HL-60 (cell line): ENCODE measurements at regions not wholly inside any gene's neighbourhood (a gene's known extent, or its start where the extent isn't known, plus 50 kb on each side); places are given as distances from the start of the nearest gene placed in this dataset.

Experiments
- DNase-seq, 2 experiments: peaks; one replicate each; pipeline ENCODE4 v3.0.0-alpha.2; 2010 to 2020; ENCODE audit warnings: low read depth in 1 of 2, low spot score in 1 of 2
- H3K27ac ChIP-seq: fragments of 250-450 bp; sonication (Bioruptor Pico); replicated peaks from 2 replicates; pipeline ENCODE4 v1.5.1; 2020; ENCODE audit warnings: mild to moderate bottlenecking, moderate library complexity
- H3K27me3 ChIP-seq: fragments of 250-450 bp; sonication (Bioruptor Pico); 2 replicates; pipeline ENCODE4 v1.5.1; 2021; ENCODE audit warnings: mild to moderate bottlenecking, moderate library complexity; ENCODE audit not compliant: insufficient read depth, poor library complexity, severe bottlenecking
- H3K4me3 ChIP-seq: replicated peaks from 2 replicates; pipeline ENCODE4 v1.5.1; 2011; ENCODE audit warnings: mild to moderate bottlenecking, control low read depth, low read length; ENCODE audit not compliant: insufficient read depth
- GABPA ChIP-seq: IDR thresholded peaks from 2 replicates; pipeline ENCODE4 v1.6.1; 2012; ENCODE audit warnings: low read depth
- POLR2AphosphoS5 ChIP-seq: IDR thresholded peaks from 2 replicates; pipeline ENCODE4 v1.6.1; 2012; ENCODE audit warnings: low read depth
- SPI1 ChIP-seq: IDR thresholded peaks from 2 replicates; pipeline ENCODE4 v1.6.1; 2012; ENCODE audit warnings: low read depth, mild to moderate bottlenecking, borderline replicate concordance
- TF ChIP-seq, protein P1 (sequence below): IDR thresholded peaks from 2 replicates; pipeline ENCODE4 v1.6.1; 2012; ENCODE audit warnings: low read depth; ENCODE audit not compliant: insufficient replicate concordance
- TF ChIP-seq, protein P2 (sequence below): IDR thresholded peaks from one replicate; pipeline ENCODE4 v1.5.1; 2011; ENCODE audit warnings: low read length, control low read depth, inconsistent platforms; ENCODE audit not compliant: insufficient read depth

DNA sequence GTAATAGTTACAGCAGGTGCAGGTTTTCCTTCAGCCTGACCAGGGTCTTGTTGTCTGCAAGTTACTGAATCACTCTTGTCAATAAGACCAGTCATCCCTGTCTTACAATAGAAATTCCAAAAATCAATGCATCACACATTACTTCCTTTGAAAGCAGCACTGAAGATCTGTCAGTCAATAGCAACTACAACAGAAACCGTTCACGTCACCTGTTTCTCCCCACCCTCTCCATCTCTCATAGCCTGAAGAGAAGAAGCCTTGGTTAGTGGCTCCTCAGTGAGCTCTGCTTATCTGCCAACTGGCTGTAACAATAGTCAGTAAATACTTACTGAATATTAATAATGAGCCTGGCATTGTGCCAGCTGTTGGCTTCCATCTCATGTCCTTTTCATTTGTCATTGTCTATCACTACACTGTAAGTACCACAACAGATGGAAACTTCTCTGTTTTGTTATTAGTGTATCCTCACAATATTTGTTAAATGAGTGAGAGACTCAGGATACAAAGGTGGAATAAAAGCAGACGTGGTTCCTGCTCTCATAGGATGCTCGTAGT is 195.2 kb downstream of the S1PR1 start:
- H3K27me3 ChIP-seq, result no peaks in the 10 kb centered on the region
- H3K27ac ChIP-seq, result no peak overlapping the region
- DNase-seq, result no peak
- no peak for TF ChIP-seq GABPA
- TF ChIP-seq, protein P1, sequence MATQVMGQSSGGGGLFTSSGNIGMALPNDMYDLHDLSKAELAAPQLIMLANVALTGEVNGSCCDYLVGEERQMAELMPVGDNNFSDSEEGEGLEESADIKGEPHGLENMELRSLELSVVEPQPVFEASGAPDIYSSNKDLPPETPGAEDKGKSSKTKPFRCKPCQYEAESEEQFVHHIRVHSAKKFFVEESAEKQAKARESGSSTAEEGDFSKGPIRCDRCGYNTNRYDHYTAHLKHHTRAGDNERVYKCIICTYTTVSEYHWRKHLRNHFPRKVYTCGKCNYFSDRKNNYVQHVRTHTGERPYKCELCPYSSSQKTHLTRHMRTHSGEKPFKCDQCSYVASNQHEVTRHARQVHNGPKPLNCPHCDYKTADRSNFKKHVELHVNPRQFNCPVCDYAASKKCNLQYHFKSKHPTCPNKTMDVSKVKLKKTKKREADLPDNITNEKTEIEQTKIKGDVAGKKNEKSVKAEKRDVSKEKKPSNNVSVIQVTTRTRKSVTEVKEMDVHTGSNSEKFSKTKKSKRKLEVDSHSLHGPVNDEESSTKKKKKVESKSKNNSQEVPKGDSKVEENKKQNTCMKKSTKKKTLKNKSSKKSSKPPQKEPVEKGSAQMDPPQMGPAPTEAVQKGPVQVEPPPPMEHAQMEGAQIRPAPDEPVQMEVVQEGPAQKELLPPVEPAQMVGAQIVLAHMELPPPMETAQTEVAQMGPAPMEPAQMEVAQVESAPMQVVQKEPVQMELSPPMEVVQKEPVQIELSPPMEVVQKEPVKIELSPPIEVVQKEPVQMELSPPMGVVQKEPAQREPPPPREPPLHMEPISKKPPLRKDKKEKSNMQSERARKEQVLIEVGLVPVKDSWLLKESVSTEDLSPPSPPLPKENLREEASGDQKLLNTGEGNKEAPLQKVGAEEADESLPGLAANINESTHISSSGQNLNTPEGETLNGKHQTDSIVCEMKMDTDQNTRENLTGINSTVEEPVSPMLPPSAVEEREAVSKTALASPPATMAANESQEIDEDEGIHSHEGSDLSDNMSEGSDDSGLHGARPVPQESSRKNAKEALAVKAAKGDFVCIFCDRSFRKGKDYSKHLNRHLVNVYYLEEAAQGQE, result no peak
- TF ChIP-seq, protein P2, sequence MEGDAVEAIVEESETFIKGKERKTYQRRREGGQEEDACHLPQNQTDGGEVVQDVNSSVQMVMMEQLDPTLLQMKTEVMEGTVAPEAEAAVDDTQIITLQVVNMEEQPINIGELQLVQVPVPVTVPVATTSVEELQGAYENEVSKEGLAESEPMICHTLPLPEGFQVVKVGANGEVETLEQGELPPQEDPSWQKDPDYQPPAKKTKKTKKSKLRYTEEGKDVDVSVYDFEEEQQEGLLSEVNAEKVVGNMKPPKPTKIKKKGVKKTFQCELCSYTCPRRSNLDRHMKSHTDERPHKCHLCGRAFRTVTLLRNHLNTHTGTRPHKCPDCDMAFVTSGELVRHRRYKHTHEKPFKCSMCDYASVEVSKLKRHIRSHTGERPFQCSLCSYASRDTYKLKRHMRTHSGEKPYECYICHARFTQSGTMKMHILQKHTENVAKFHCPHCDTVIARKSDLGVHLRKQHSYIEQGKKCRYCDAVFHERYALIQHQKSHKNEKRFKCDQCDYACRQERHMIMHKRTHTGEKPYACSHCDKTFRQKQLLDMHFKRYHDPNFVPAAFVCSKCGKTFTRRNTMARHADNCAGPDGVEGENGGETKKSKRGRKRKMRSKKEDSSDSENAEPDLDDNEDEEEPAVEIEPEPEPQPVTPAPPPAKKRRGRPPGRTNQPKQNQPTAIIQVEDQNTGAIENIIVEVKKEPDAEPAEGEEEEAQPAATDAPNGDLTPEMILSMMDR, result no peak
- TF ChIP-seq SPI1, result no peak
- TF ChIP-seq POLR2AphosphoS5, result no peak
- H3K4me3 ChIP-seq, result no peak overlapping the region

DNA sequence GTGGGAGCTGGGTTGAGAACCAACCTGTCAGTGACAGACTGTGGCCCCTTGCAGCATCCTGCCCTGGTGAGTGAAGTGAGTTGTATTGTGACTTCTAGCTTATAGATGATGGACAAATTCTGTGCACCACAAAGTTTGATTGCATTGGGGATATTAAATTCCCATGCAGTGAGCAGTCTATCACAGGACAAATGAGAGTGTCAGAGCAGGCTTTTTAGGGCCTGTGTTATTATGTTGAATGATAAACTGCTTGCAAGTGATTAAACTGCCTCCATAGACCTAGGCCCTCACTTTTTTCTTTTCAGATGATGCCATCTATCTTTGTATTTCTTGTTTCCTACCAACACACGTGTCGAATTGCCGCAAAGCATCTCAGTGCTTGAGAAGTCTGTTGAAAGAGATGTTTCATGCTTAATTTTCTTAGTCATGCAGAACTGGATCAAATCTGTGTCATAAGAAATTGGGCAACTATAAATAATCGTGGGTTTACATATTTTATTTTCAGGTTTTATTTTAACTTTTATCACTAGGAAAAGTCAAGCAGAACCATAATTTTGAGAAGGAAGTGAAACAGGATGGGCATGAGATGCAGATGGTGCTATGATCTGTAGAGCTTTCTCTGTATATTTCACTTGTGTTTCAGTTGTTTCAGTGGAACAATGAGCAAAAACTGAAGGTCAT is 199.2 kb downstream of the S1PR1 start:
- TF ChIP-seq POLR2AphosphoS5, result no peak
- TF ChIP-seq, protein P1, result no peak
- no peak for TF ChIP-seq SPI1
- TF ChIP-seq GABPA, result no peak
- no peak for DNase-seq
- Histone ChIP-seq H3K27me3 (no peaks in the 10 kb centered on the region), H3K27ac (no peak overlapping the region), H3K4me3 (no peak overlapping the region)

DNA sequence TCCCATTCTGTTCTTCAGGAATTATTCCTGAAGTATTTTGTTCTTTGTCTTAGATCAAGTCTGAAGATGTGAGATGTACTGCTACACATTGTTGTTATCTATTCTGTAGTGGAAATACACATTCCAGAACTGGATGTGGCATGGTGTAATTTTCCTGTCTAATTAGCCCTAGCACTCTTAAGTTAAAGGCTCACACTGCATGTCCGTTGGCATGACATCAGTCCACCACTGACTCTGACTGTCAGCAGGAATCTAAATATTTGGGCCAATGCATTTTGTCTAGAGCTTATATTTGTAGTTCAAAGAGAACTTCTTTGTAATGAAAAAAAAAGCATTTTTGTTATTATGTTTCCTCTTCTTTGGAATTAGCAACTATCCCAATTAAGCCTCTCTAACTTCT is 201.0 kb downstream of the S1PR1 start:
- Histone ChIP-seq H3K4me3 (no peak overlapping the region), H3K27ac (no peak overlapping the region), H3K27me3 (no peaks in the 10 kb centered on the region)
- no peak for DNase-seq
- TF ChIP-seq POLR2AphosphoS5 (no peak), GABPA (no peak), SPI1 (no peak)
- TF ChIP-seq, protein P2, result no peak
- TF ChIP-seq, protein P1, result no peak
